Right kidney (tissue), 1 donor: ENCODE measurements at regions not wholly inside any gene's neighbourhood (a gene's known extent, or its start where the extent isn't known, plus 50 kb on each side); places are given as distances from the start of the nearest gene placed in this dataset.
"Not testable (repeated sequence)": the region's sequence is repeated elsewhere in the genome, so short reads cannot be mapped to it uniquely, and the experiment has no call there.

ENCODE experiments used
- DNase-seq: peaks from one replicate; pipeline ENCODE4 v3.0.0-alpha.2; 2016

- no peak for DNase-seq
Measured at GRCh38 chr5:154652746-154653417, 102.3 kb upstream of the LARP1 start.

- DNase-seq = not testable (repeated sequence)
Measured at GRCh38 chr5:154651795-154652194, 103.4 kb upstream of the LARP1 start.

- DNase-seq = no peak
Measured at GRCh38 chr5:154648706-154649105, 106.5 kb upstream of the LARP1 start.

- DNase-seq = no peak
Measured at GRCh38 chr5:154648229-154648628, 106.9 kb upstream of the LARP1 start.

GRCh38 chr5:154647761-154648145, 107.4 kb upstream of the LARP1 start:
- no peak for DNase-seq

GRCh38 chr5:154647114-154647760, 107.9 kb upstream of the LARP1 start:
- DNase-seq = peak; percentile 65

- no peak for DNase-seq
Measured at GRCh38 chr5:154646745-154647113, 108.4 kb upstream of the LARP1 start.

- DNase-seq = no peak
Measured at GRCh38 chr5:154644745-154645411, 110.3 kb upstream of the LARP1 start.

GRCh38 chr5:154642499-154643245, 112.5 kb upstream of the LARP1 start:
- no peak for DNase-seq

- not testable (repeated sequence) for DNase-seq
Measured at GRCh38 chr5:154640213-154640831, 114.9 kb upstream of the LARP1 start.

- not testable (repeated sequence) for DNase-seq
Measured at GRCh38 chr5:154636786-154637185, 118.4 kb upstream of the LARP1 start.

GRCh38 chr5:154636271-154636670, 118.9 kb upstream of the LARP1 start:
- not testable (repeated sequence) for DNase-seq

- DNase-seq = not testable (repeated sequence)
Measured at GRCh38 chr5:154633744-154634143, 121.4 kb upstream of the LARP1 start.

GRCh38 chr5:154631141-154631540, 124.0 kb upstream of the LARP1 start:
- DNase-seq = no peak

GRCh38 chr5:154630410-154630809, 124.8 kb upstream of the LARP1 start:
- DNase-seq = no peak

GRCh38 chr5:154628685-154629084, 126.5 kb upstream of the LARP1 start:
- no peak for DNase-seq

GRCh38 chr5:154627698-154628678, 127.2 kb upstream of the LARP1 start:
- no peak for DNase-seq

GRCh38 chr5:154626876-154627557, 128.2 kb upstream of the LARP1 start:
- DNase-seq = no peak

- DNase-seq = no peak
Measured at GRCh38 chr5:154625031-154625430, 130.1 kb upstream of the LARP1 start.

- DNase-seq = no peak
Measured at GRCh38 chr5:154624341-154624740, 130.8 kb upstream of the LARP1 start.

GRCh38 chr5:154620411-154620810, 134.8 kb upstream of the LARP1 start:
- no peak for DNase-seq
